ENCODE measurements at regions not wholly inside any gene's neighbourhood (a gene's known extent, or its start where the extent isn't known, plus 50 kb on each side); places are given as distances from the start of the nearest gene placed in this dataset.

DNA sequence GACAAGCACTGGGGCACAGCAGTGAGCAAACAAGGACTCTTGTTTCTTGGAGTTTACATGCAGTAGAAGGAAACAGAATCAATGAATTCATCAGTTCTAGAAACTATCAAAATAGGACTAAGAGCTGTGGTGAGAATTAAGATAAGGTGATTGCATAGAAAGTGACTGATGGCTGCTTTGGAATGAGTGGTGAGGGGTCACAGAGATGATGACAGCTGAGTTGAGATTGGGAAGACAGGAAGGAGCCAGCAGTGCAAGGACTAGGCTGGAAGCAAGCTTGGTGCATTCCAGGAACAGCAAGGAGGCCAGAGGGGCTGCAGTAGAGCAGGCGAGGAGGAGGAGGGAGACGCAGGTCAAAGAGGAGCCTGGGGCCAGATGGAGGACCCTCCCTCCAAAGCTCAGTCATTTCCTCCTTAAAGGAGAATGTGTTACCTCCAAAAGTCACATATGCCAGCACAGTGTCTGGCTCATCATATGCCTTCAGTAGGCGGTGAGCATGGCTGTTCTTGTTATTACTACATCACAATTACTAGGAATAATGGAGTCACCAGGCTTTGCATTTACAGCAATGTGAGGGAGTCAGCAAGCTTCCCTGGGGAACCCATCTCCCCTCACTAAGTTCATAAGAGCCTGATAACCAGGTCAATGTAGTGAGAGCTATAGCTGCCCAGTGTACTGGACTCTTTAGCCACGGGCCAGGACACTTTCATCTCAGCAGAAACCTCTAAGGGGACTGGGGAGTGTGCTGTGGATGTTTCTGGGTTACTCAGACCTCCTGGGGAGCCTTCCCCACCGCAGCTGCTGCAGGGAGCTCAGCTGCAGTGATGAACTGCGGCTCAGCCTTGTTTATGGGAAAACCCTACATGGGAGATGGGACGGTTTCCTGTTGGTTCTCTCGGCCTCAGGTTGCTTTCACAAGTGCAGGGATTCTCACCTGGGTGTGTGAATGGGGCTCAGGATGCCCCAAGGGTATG, 157.2 kb downstream of the SEC14L1 start:
- TF ChIP-seq, protein P1, sequence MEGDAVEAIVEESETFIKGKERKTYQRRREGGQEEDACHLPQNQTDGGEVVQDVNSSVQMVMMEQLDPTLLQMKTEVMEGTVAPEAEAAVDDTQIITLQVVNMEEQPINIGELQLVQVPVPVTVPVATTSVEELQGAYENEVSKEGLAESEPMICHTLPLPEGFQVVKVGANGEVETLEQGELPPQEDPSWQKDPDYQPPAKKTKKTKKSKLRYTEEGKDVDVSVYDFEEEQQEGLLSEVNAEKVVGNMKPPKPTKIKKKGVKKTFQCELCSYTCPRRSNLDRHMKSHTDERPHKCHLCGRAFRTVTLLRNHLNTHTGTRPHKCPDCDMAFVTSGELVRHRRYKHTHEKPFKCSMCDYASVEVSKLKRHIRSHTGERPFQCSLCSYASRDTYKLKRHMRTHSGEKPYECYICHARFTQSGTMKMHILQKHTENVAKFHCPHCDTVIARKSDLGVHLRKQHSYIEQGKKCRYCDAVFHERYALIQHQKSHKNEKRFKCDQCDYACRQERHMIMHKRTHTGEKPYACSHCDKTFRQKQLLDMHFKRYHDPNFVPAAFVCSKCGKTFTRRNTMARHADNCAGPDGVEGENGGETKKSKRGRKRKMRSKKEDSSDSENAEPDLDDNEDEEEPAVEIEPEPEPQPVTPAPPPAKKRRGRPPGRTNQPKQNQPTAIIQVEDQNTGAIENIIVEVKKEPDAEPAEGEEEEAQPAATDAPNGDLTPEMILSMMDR (conservative IDR thresholded peaks at IDR 0.05 in 1 of 2, IDR thresholded peaks at IDR 0.05 in 1 of 2; ENCODE audit: low read depth in 1 of 2, low read length in 2 of 2) = no peak
- no peak for TF ChIP-seq EZH2 (IDR thresholded peaks at IDR 0.05; ENCODE audit: low read length, missing control alignments)
- peak in 1 of 2 donors; percentile 35 for DNase-seq (ENCODE audit: low read depth in 2 of 2)
- no peak overlapping the region for H3K4me3 ChIP-seq (replicated peaks in 1 of 4; ENCODE audit: control extremely low read depth in 1 of 4, insufficient read depth in 1 of 4, low read depth in 3 of 4, low read length in 4 of 4)

DNA sequence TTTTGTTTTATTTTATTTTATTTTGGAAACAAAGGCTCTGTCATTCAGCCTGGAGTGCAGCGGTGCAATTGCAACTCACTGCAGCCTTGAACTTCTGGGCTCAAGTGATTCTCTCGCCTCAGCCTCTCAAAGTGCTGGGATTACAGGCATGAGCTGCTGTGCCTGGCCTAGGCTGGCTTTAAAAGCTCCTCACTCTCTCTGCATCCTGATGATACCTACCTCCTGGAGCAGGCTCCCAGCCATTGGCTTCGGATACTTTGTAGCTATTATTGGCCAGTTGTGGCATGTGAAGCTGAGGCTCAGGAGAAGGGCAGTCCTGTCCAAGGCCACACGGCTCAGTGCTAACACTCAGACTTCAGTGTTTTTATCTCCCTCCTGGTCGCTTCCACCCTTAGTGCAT, 158.0 kb downstream of the SEC14L1 start:
- H3K4me1 ChIP-seq (ENCODE audit: control insufficient read depth, extremely low read depth, insufficient read depth, low read length) = no peaks in the 10 kb centered on the region
- H2AFZ ChIP-seq (ENCODE audit: low read length) = no peak overlapping the region
- H3K79me2 ChIP-seq (ENCODE audit: control insufficient read depth, insufficient read depth, low read length) = no peaks in the 10 kb centered on the region
- H3K9ac ChIP-seq (ENCODE audit: insufficient read depth, low read length) = no peak overlapping the region
- no peak overlapping the region for H3K4me3 ChIP-seq (replicated peaks in 1 of 4; ENCODE audit: control extremely low read depth in 1 of 4, insufficient read depth in 1 of 4, low read depth in 3 of 4, low read length in 4 of 4)
- no peak overlapping the region for H3K27ac ChIP-seq (ENCODE audit: insufficient read depth, low read length)
- H3K27me3 ChIP-seq (ENCODE audit: control insufficient read depth, insufficient read depth, low read length) = peaks cover 3% of the 10 kb centered on the region
- no peak for TF ChIP-seq EZH2 (IDR thresholded peaks at IDR 0.05; ENCODE audit: low read length, missing control alignments)
- TF ChIP-seq, protein P1 (conservative IDR thresholded peaks at IDR 0.05 in 1 of 2, IDR thresholded peaks at IDR 0.05 in 1 of 2; ENCODE audit: low read depth in 1 of 2, low read length in 2 of 2) = no peak
- H3K36me3 ChIP-seq (ENCODE audit: control insufficient read depth, insufficient read depth, low read length) = no peaks in the 10 kb centered on the region
- H3K9me3 ChIP-seq (ENCODE audit: control insufficient read depth, insufficient read depth, low read depth, low read length) = no peaks in the 10 kb centered on the region
- DNase-seq (ENCODE audit: low read depth in 2 of 2) = no peak
- no peaks in the 10 kb centered on the region for H4K20me1 ChIP-seq (ENCODE audit: control insufficient read depth, extremely low read depth, insufficient read depth, low read length)
- no peak overlapping the region for H3K4me2 ChIP-seq (ENCODE audit: extremely low read depth, insufficient read depth, low read length)

More for the DNA sequence above, 157.2 kb downstream of the SEC14L1 start:
- H3K9ac ChIP-seq (ENCODE audit: insufficient read depth, low read length) = no peak overlapping the region
- H3K36me3 ChIP-seq (ENCODE audit: control insufficient read depth, insufficient read depth, low read length) = no peaks in the 10 kb centered on the region
- no peak overlapping the region for H2AFZ ChIP-seq (ENCODE audit: low read length)
- H3K9me3 ChIP-seq (ENCODE audit: control insufficient read depth, insufficient read depth, low read depth, low read length) = no peaks in the 10 kb centered on the region
- no peaks in the 10 kb centered on the region for H3K79me2 ChIP-seq (ENCODE audit: control insufficient read depth, insufficient read depth, low read length)
- H3K27ac ChIP-seq (ENCODE audit: insufficient read depth, low read length) = no peak overlapping the region
- no peaks in the 10 kb centered on the region for H3K4me1 ChIP-seq (ENCODE audit: control insufficient read depth, extremely low read depth, insufficient read depth, low read length)
- H4K20me1 ChIP-seq (ENCODE audit: control insufficient read depth, extremely low read depth, insufficient read depth, low read length) = no peaks in the 10 kb centered on the region
- H3K27me3 ChIP-seq (ENCODE audit: control insufficient read depth, insufficient read depth, low read length) = peaks cover 3% of the 10 kb centered on the region
- H3K4me2 ChIP-seq (ENCODE audit: extremely low read depth, insufficient read depth, low read length) = no peak overlapping the region

DNA sequence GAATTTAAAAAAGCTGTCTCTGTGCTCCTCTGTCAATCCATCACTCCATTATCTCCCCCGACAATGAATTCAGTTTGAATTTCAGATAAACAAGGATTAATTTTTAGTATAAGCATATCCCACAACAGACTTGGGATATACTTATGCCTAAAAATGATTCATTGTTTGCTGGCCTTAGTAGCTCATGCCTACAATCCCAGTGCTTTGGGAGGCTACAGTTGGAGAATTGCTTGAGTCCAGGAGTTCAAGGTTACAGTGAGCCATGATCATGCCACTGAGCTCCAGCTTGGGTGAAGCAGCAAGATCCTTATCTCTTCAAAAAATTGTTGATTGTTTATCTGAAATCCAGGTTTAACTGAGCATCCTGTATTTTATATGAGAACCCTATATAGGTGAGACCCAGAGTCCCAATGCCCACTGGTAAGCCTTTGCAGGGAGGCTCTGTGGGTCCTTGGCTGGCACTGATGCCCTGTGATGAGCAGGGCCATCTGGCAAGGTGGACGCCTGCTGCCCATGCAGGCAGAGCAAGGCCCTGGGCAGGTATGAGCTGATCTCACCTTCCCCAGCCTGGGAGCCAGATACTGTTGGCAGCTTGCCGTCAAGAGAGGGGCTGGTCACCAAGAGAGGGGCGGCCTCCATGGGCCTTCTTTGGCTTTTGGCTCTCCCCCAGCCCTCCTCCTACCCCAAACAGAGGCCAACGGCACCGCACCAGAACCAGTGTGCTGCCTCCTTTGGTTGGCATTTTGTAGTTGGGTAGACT, 158.7 kb downstream of the SEC14L1 start:
- H3K27ac ChIP-seq (ENCODE audit: insufficient read depth, low read length) = no peak overlapping the region
- no peaks in the 10 kb centered on the region for H4K20me1 ChIP-seq (ENCODE audit: control insufficient read depth, extremely low read depth, insufficient read depth, low read length)
- H3K9ac ChIP-seq (ENCODE audit: insufficient read depth, low read length) = no peak overlapping the region
- no peaks in the 10 kb centered on the region for H3K36me3 ChIP-seq (ENCODE audit: control insufficient read depth, insufficient read depth, low read length)
- H3K4me3 ChIP-seq (replicated peaks in 1 of 4; ENCODE audit: control extremely low read depth in 1 of 4, insufficient read depth in 1 of 4, low read depth in 3 of 4, low read length in 4 of 4) = no peak overlapping the region
- H3K4me2 ChIP-seq (ENCODE audit: extremely low read depth, insufficient read depth, low read length) = no peak overlapping the region
- H2AFZ ChIP-seq (ENCODE audit: low read length) = no peak overlapping the region
- no peak for DNase-seq (ENCODE audit: low read depth in 2 of 2)
- peaks cover 1% of the 10 kb centered on the region for H3K4me1 ChIP-seq (ENCODE audit: control insufficient read depth, extremely low read depth, insufficient read depth, low read length)
- H3K9me3 ChIP-seq (ENCODE audit: control insufficient read depth, insufficient read depth, low read depth, low read length) = no peaks in the 10 kb centered on the region
- TF ChIP-seq, protein P1 (conservative IDR thresholded peaks at IDR 0.05 in 1 of 2, IDR thresholded peaks at IDR 0.05 in 1 of 2; ENCODE audit: low read depth in 1 of 2, low read length in 2 of 2) = no peak
- TF ChIP-seq EZH2 (IDR thresholded peaks at IDR 0.05; ENCODE audit: low read length, missing control alignments) = no peak
- peaks cover 3% of the 10 kb centered on the region for H3K27me3 ChIP-seq (ENCODE audit: control insufficient read depth, insufficient read depth, low read length)
- no peaks in the 10 kb centered on the region for H3K79me2 ChIP-seq (ENCODE audit: control insufficient read depth, insufficient read depth, low read length)
